ENCODE measurements at regions not wholly inside any gene's neighbourhood (a gene's known extent, or its start where the extent isn't known, plus 50 kb on each side); places are given as distances from the start of the nearest gene placed in this dataset.

- POLR2A ChIA-PET = no interaction called here
- Histone ChIP-seq H4K20me1 (ENCODE audit: insufficient read depth, low read length) (no peaks in the 10 kb centered on the region), H3K4me2 (ENCODE audit: low read depth, low read length) (no peak overlapping the region), H3K27me3 (ENCODE audit: control insufficient read depth in 1 of 2, insufficient read depth in 2 of 2, low read length in 2 of 2) (no peaks in the 10 kb centered on the region), H3K27ac (ENCODE audit: extremely low read length, insufficient read depth, low read length) (no peak overlapping the region), H3K36me3 (replicated peaks in 1 of 2; ENCODE audit: control insufficient read depth in 1 of 2, insufficient read depth in 2 of 2, low read length in 2 of 2) (no peaks in the 10 kb centered on the region), H2AFZ (ENCODE audit: low read length) (no peak overlapping the region), H3K9me3 (ENCODE audit: low read length) (no peaks in the 10 kb centered on the region), H3K9ac (ENCODE audit: insufficient read depth, low read depth, low read length) (no peak overlapping the region), H3K79me2 (ENCODE audit: insufficient read depth, low read length) (no peaks in the 10 kb centered on the region), H3K4me1 (ENCODE audit: insufficient read depth, low read length) (peaks cover 17% of the 10 kb centered on the region), H3K4me3 (replicated peaks in 1 of 3; ENCODE audit: insufficient read depth in 1 of 3, low read depth in 2 of 3, low read length in 3 of 3) (no peak overlapping the region)
- 98% methylated on average over 2 of the region's 2 CpGs for WGBS (ENCODE audit: low lambda C conversion rate)
- intact Hi-C loops (cut with micrococcal nuclease; ENCODE audit: unreplicated experiment) = no loop called here
- no TSS peak for BruUV-seq (replicated peaks)
- ATAC-seq (no peak), DNase-seq (ENCODE audit: low spot score) (no peak), FAIRE-seq (no peak)
- CTCF ChIA-PET (ENCODE audit: low intra/inter-chr PET ratio, low total read pairs) = no interaction called here
- TF ChIP-seq, protein P1, sequence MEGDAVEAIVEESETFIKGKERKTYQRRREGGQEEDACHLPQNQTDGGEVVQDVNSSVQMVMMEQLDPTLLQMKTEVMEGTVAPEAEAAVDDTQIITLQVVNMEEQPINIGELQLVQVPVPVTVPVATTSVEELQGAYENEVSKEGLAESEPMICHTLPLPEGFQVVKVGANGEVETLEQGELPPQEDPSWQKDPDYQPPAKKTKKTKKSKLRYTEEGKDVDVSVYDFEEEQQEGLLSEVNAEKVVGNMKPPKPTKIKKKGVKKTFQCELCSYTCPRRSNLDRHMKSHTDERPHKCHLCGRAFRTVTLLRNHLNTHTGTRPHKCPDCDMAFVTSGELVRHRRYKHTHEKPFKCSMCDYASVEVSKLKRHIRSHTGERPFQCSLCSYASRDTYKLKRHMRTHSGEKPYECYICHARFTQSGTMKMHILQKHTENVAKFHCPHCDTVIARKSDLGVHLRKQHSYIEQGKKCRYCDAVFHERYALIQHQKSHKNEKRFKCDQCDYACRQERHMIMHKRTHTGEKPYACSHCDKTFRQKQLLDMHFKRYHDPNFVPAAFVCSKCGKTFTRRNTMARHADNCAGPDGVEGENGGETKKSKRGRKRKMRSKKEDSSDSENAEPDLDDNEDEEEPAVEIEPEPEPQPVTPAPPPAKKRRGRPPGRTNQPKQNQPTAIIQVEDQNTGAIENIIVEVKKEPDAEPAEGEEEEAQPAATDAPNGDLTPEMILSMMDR (CRISPR knock-in tag; IDR thresholded peaks at IDR 0.05) = no peak
- TF ChIP-seq, protein P2, sequence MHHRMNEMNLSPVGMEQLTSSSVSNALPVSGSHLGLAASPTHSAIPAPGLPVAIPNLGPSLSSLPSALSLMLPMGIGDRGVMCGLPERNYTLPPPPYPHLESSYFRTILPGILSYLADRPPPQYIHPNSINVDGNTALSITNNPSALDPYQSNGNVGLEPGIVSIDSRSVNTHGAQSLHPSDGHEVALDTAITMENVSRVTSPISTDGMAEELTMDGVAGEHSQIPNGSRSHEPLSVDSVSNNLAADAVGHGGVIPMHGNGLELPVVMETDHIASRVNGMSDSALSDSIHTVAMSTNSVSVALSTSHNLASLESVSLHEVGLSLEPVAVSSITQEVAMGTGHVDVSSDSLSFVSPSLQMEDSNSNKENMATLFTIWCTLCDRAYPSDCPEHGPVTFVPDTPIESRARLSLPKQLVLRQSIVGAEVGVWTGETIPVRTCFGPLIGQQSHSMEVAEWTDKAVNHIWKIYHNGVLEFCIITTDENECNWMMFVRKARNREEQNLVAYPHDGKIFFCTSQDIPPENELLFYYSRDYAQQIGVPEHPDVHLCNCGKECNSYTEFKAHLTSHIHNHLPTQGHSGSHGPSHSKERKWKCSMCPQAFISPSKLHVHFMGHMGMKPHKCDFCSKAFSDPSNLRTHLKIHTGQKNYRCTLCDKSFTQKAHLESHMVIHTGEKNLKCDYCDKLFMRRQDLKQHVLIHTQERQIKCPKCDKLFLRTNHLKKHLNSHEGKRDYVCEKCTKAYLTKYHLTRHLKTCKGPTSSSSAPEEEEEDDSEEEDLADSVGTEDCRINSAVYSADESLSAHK (CRISPR knock-in tag; IDR thresholded peaks at IDR 0.05; ENCODE audit: borderline replicate concordance) = no peak
- TF ChIP-seq ZNF333 (CRISPR knock-in tag; IDR thresholded peaks at IDR 0.05; ENCODE audit: borderline replicate concordance) (no peak), ZNF83 (CRISPR knock-in tag; IDR thresholded peaks at IDR 0.05; ENCODE audit: borderline replicate concordance) (no peak)
- in situ Hi-C loops (cut with HindIII; ENCODE audit: extremely low pct_ligation_motif_present, low pct_unique_long_range_greater_than_20kb) = no loop called here
Observed at GRCh38 chr2:64713686-64714085, 60.0 kb upstream of the SERTAD2 start.

All from HepG2 (cell line).